ENCODE measurements at regions not wholly inside any gene's neighbourhood (a gene's known extent, or its start where the extent isn't known, plus 50 kb on each side); places are given as distances from the start of the nearest gene placed in this dataset.

- no peak for TF ChIP-seq CTCF (conservative IDR thresholded peaks at IDR 0.05)
- H3K4me3 ChIP-seq (ENCODE audit: low read length) = no peak overlapping the region
- H3K4me1 ChIP-seq (ENCODE audit: control insufficient read depth, insufficient read depth, low read length) = no peaks in the 10 kb centered on the region
- H3K9ac ChIP-seq (ENCODE audit: extremely low read depth, low read length, poor library complexity, severe bottlenecking) = no peak overlapping the region
- no peaks in the 10 kb centered on the region for H3K27me3 ChIP-seq (ENCODE audit: control insufficient read depth, insufficient read depth, low read length, poor library complexity, severe bottlenecking)
- Mint-ChIP-seq H3K27ac (no peak overlapping the region), H3K36me3 (ENCODE audit: low read depth) (no peaks in the 10 kb centered on the region), H3K27me3 (ENCODE audit: insufficient read depth) (no peaks in the 10 kb centered on the region), H3K4me1 (no peaks in the 10 kb centered on the region), H3K9me3 (no peaks in the 10 kb centered on the region), H3K4me3 (no peak overlapping the region)
- H3K9me3 ChIP-seq (ENCODE audit: control insufficient read depth, low read length) = no peaks in the 10 kb centered on the region
- 92 to 97% methylated on average over 5 of the region's 5 CpGs for WGBS, 2 experiments (ENCODE audit: insufficient coverage in 1 of 2, insufficient read length in 1 of 2)
- no peaks in the 10 kb centered on the region for H3K36me3 ChIP-seq (ENCODE audit: control insufficient read depth, insufficient read depth, low read length)
- no peak overlapping the region for H3K27ac ChIP-seq (ENCODE audit: low read depth, low read length)
- no peak for DNase-seq
These were observed 77.4 kb upstream of the KLHL25 start for GRCh38 chr15:85872125-85872524.

- TF ChIP-seq CTCF (conservative IDR thresholded peaks at IDR 0.05) = no peak
These were observed 79.5 kb upstream of the KLHL25 start for GRCh38 chr15:85874236-85874635.

GRCh38 chr15:85875756-85876155 is 81.0 kb upstream of the KLHL25 start:
- 81% methylated on average over 2 of the region's 2 CpGs; no CpG with 5 or more reads in 1 of the 2 experiments for WGBS, 2 experiments (ENCODE audit: insufficient coverage in 1 of 2, insufficient read length in 1 of 2)
- no peaks in the 10 kb centered on the region for H3K9me3 ChIP-seq (ENCODE audit: control insufficient read depth, low read length)
- Mint-ChIP-seq H3K27ac (no peak overlapping the region), H3K36me3 (ENCODE audit: low read depth) (no peaks in the 10 kb centered on the region), H3K4me1 (no peaks in the 10 kb centered on the region), H3K27me3 (ENCODE audit: insufficient read depth) (no peaks in the 10 kb centered on the region), H3K4me3 (no peak overlapping the region), H3K9me3 (no peaks in the 10 kb centered on the region)
- H3K36me3 ChIP-seq (ENCODE audit: control insufficient read depth, insufficient read depth, low read length) = no peaks in the 10 kb centered on the region
- no peak overlapping the region for H3K4me3 ChIP-seq (ENCODE audit: low read length)
- H3K27me3 ChIP-seq (ENCODE audit: control insufficient read depth, insufficient read depth, low read length, poor library complexity, severe bottlenecking) = no peaks in the 10 kb centered on the region
- no peak overlapping the region for H3K27ac ChIP-seq (ENCODE audit: low read depth, low read length)
- TF ChIP-seq CTCF (conservative IDR thresholded peaks at IDR 0.05) = no peak
- H3K9ac ChIP-seq (ENCODE audit: extremely low read depth, low read length, poor library complexity, severe bottlenecking) = no peak overlapping the region
- no peaks in the 10 kb centered on the region for H3K4me1 ChIP-seq (ENCODE audit: control insufficient read depth, insufficient read depth, low read length)
- no peak for DNase-seq

More at GRCh38 chr15:85874236-85874635, 79.5 kb upstream of the KLHL25 start:
- WGBS, 2 experiments (ENCODE audit: insufficient coverage in 1 of 2, insufficient read length in 1 of 2) = 75 to 84% methylated on average over 1 to 2 of the region's 2 CpGs
- no peaks in the 10 kb centered on the region for H3K36me3 Mint-ChIP-seq (ENCODE audit: low read depth)
- no peak for DNase-seq
- Histone ChIP-seq H3K4me3 (ENCODE audit: low read length) (no peak overlapping the region), H3K9ac (ENCODE audit: extremely low read depth, low read length, poor library complexity, severe bottlenecking) (no peak overlapping the region), H3K27ac (ENCODE audit: low read depth, low read length) (no peak overlapping the region), H3K9me3 (ENCODE audit: control insufficient read depth, low read length) (no peaks in the 10 kb centered on the region), H3K4me1 (ENCODE audit: control insufficient read depth, insufficient read depth, low read length) (no peaks in the 10 kb centered on the region), H3K36me3 (ENCODE audit: control insufficient read depth, insufficient read depth, low read length) (no peaks in the 10 kb centered on the region), H3K27me3 (ENCODE audit: control insufficient read depth, insufficient read depth, low read length, poor library complexity, severe bottlenecking) (no peaks in the 10 kb centered on the region)
- no peak overlapping the region for H3K27ac Mint-ChIP-seq
- no peaks in the 10 kb centered on the region for H3K4me1 Mint-ChIP-seq
- no peaks in the 10 kb centered on the region for H3K27me3 Mint-ChIP-seq (ENCODE audit: insufficient read depth)
- H3K4me3 Mint-ChIP-seq = no peak overlapping the region
- no peaks in the 10 kb centered on the region for H3K9me3 Mint-ChIP-seq

Data from endodermal cell (in vitro differentiated cells).